COLO668 (cell line): ENCODE measurements at regions not wholly inside any gene's neighbourhood (a gene's known extent, or its start where the extent isn't known, plus 50 kb on each side); places are given as distances from the start of the nearest gene placed in this dataset.

Experiments
- DNase-seq: peaks from one replicate; lab custom pipeline; 2025; ENCODE audit not compliant: unreplicated experiment; lab: John Stamatoyannopoulos, UW

DNA sequence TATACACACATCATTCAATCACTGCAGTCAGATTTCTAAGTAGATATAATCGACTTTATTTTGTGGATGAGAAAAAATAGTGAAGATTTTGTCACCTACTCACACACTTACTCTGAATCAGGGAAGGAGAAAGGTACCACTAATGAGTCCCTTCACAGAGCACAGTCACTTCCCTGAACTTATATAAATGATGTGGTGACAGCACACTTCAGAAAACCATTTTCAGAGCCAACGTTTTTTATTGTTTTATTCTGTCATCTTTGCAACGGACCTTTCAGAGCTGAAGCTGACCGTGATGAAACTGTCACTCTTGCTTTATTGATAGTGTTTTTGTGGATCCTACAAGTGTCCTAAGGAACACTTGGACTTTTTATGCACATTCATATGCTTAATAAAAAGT is 956.6 kb downstream of the SQOR start:
- DNase-seq = no peak

DNA sequence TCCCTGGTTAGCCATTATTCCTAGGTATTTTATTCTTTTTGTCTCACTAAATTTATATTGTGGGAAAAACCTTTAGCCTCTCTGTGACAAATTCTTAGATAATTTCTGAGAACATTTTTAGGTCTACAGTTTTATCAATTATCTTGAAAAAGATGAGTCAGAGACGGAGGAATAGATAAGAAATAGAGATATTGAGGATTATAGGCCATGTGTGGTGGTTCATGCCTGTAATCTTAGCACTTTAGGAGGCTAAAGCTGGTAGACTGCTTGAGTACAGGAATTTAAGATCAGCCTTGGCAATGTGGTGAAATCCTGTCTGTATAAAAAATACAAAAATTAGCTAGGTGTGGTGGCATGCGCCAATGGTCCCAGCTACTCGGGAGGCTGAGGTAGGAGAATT is 960.2 kb downstream of the SQOR start:
- no peak for DNase-seq

GRCh38 chr15:46607077-46607476 is 972.2 kb downstream of the SQOR start:
- DNase-seq = no peak

- DNase-seq = no peak
Measured at GRCh38 chr15:46616033-46616432, 981.2 kb downstream of the SQOR start.

GRCh38 chr15:46617507-46617906 is 982.7 kb downstream of the SQOR start:
- no peak for DNase-seq

GRCh38 chr15:46618984-46619383 is 984.2 kb downstream of the SQOR start:
- DNase-seq = no peak

- DNase-seq = no peak
Measured at GRCh38 chr15:46620392-46621013, 985.7 kb downstream of the SQOR start.

DNA sequence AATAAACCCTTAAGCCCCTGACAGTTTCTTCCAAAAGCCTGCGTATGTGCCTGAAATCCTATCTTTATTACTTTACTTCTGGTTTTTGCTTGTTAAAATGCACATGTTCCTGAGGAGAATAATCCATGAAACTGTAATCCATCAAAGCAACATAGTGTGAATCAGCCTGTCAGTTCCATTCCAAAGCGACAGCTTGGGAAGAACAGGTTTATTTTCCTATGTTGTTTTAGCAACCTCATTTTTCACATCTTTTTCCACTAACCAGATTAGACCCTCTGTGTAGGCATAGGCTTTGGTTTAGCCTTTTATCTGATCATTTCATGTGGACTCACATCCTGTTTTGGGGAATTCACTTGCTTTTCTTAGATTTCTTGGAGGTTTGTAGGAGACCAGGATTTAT is 988.0 kb downstream of the SQOR start:
- DNase-seq = no peak

GRCh38 chr15:46636206-46636605 is 1001.4 kb downstream of the SQOR start:
- no peak for DNase-seq

DNA sequence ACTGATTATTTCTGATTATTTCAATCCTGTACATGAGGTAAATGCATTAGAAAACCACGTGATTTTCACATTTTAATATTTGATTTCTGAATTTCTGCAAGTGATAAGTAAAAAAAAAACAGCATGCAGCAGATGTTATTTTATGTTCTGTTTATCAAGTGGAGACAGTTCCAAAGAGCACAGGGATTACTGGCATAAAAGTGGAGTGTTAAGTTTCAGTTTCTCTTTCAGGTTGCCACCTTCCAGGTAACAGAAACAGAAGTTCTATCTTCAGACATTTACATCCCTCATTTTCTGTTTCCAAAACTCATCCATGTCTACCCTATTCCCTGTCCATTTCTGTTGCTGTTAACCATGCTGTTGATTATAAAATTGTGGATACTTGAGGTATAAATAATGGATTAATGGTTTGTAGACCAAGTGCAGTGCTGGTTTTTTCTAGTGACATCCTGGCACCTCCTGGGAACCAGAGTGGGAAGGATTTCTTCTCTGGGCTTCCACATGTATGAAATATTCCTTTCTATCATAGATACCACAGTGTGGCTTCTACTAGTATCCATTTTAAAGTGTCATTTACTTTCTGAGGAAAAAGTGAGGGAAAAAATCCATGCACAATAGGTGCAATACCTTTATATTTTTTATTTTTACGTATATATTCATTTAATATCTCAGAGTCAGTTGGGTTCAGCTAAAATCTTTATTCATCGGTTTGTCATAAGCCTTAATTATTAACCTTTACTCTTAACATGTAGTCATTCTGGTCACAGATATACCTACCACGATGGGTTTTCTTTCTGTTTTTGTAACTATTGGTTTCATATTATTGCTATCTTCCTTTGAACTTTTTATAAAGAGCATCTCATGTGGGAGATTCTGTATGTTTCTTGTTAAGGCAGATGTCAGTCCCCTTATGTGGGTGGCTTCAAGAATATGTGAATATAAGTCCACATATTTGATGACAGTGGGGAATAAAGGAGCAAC is 1010.0 kb downstream of the SQOR start:
- no peak for DNase-seq

- DNase-seq = no peak
Measured at GRCh38 chr15:46646490-46646889, 1011.7 kb downstream of the SQOR start.

- DNase-seq = no peak
Measured at GRCh38 chr15:46647046-46647445, 1012.2 kb downstream of the SQOR start.

DNA sequence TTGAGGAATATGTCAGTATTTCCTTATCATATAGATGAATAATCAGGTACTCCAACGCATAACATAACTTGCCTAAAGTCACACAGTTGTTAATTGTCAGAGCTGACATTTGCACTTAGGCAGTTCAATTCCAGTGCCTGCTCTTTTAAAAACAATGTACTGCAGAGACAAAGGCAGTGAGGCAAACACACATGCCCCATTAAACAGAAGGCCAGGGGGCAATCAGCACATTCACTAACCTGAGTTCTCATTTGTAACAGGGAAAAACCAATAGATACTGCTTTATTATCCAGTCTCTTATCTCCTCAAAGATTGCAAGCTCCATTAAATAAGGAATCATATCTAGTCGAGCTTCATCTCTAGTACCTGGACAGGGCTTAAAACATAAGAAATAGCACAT is 1017.4 kb downstream of the SQOR start:
- no peak for DNase-seq

- DNase-seq = no peak
Measured at GRCh38 chr15:46654993-46655392, 1020.2 kb downstream of the SQOR start.

GRCh38 chr15:46660096-46660842 is 1025.4 kb downstream of the SQOR start:
- no peak for DNase-seq

GRCh38 chr15:46670258-46670657 is 1035.4 kb downstream of the SQOR start:
- no peak for DNase-seq

DNA sequence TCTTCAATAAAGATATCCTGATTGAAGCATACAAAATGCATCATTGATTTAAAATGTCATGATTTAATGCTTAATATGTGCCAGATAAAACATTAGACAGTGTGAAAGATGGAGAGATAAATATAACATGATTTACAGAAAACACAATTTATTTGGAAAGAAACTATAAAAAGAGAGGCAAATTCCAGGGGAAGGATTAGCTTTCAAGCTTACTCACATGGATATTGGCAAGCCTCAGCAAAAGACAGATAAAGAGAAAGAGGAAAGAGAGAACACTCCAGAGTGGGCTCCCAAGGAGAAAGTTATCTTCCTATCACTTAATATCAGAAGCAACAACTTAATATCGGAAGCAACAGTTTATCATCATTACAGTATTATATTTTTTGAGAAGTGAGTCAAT is 1036.5 kb downstream of the SQOR start:
- no peak for DNase-seq

- DNase-seq = no peak
Measured at GRCh38 chr15:46672041-46672440, 1037.2 kb downstream of the SQOR start.

DNA sequence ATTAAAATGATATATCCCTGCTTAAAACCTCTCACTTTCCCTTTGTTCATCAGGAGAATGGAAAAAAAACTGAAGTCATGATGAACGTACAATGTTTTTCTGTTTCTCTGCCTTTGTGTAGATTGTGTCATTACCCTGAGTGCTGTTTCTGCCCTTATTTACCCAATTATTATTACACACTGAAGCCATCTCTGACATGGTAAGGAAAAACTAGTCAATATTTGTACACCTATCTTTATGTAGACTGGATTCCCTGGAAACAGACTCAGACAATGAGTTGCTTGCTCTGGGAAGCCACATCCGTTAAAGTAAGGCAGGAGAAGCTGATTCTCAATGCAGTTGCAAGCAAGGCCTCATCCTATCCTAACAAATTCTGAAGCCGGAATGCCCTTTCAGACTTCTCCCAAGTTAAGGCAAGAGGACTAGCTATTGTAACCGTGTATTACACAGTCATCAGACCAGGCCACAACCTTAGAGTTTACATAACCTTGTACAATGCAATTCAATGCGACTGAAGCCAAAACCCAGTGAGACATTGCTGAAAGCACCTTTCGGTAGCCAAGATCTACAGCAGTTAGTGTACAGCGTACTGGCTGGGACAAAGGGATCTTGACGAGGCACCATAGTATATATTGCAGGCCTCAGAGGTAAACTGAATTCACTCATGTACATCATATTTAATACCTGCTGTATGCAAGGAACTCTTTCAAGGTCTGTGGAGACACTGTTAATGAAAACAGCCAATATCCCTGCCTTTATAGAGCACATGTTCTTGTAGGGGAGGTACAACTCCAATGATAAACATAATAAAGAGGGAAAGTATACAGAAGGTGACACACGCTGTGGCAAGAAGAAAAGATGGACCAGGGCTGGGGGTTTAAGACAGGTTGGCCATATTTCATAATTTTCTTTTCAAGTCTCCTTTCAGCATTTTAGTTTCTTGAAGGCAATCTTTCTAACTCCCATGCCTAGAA is 1040.8 kb upstream of the SEMA6D start:
- no peak for DNase-seq

GRCh38 chr15:46677491-46677890 is 1039.8 kb upstream of the SEMA6D start:
- no peak for DNase-seq

DNA sequence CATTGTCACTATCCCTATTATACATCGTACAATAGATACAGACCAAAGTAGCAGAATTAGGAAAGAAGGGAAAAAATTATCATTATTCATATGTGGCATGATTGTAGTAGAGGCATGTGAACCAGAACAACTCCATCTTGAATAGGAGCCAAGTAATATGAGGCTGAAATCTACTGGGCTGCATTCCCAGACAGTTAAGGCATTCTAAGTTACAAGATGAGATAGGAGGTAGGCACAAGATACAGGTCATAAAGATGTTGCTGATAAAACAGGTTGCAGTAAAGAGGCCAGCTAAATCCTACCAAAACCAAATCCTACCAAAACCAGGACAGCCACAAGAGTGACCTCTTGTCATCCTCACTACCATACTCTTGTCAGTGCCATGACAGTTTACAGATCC is 1035.4 kb upstream of the SEMA6D start:
- DNase-seq = no peak
